GM18870 (cell line): ENCODE measurements at regions not wholly inside any gene's neighbourhood (a gene's known extent, or its start where the extent isn't known, plus 50 kb on each side); places are given as distances from the start of the nearest gene placed in this dataset.
"Not testable (repeated sequence)": the region's sequence is repeated elsewhere in the genome, so short reads cannot be mapped to it uniquely, and the experiment has no call there.

Source experiments
- ATAC-seq: cut with Tn5 transposase; IDR thresholded peaks from one replicate; pipeline ENCODE4 v1.9.1; 2021; ENCODE audit warnings: moderate library complexity; ENCODE audit not compliant: unreplicated experiment

DNA sequence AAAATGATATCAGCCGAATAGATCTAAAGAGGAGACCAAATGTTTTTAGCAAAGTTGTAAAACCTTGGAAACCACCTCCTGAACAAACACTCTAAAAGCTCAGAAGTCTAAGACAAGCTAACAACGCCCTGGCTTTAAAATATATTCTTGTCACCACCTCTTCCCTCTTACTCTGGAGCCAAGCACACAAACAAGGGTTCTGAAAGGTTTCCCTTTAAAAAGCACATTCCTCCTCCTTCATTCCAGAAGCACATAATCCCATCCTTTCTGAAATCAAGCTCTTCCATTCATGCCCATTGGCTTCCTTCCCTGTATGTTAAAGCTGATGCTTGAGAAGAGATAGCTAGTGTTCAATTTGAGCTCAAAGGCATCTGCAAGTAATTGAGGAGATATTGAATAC is 382.0 kb downstream of the LNPK start:
- no peak for ATAC-seq

- no peak for ATAC-seq
Observed at GRCh38 chr2:175619179-175620045, 382.7 kb downstream of the LNPK start.

GRCh38 chr2:175612280-175612679 is 389.8 kb downstream of the LNPK start:
- ATAC-seq: no peak

DNA sequence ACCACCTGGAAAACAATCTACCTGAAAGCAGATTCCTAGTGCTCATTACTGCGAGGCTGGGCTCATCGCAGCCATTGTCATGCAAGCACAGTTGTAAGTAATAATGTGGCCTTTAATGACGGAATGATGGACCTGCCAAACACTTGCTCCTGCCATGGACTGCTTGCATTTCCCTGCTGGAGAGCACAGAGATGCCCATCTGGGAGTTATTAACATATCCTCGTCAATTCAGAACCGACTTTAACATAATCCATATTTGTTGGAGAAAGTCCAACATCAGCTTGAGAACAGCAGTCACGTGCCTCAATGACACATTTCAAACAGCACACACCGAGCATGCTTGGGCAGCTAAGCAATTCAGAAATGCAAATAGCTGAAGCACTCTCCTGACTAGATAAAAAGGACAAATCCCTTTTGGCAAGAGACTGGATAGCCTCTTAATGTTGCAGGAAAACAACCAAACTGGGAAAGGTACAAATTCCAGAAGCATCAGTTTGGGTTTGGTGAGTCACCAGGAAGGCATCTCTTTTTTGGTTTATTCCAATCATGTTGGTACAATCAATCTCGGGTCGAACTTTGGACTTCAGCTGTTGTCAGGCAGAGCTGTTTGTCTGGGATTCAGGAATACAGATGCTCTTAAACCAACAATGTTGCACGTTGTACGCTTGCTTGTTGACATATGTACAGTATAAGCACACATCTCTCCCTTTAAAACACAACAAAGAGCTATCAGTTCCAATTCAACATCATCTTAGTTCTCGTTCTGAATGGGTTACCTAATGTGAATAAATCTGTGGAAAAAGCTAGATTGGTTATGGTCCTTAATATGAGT is 395.8 kb downstream of the LNPK start:
- no peak for ATAC-seq

DNA sequence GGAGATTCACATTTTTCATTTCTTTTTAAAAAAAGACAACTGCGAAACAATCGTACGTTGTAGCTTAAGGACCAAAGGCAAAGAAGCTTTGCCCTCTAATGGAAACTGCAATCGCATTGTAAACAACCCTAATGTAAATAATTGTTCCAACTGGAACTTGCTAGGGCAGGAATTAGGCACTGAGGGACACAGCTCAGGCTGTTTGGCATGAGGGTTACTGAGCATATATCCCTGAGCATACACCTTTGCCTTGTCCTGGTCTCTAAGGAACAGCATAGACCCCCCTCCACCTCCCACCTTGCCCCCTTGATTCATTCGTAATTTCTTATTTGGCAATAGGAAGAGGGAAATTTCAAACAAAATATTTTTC is 396.4 kb downstream of the LNPK start:
- no peak for ATAC-seq

DNA sequence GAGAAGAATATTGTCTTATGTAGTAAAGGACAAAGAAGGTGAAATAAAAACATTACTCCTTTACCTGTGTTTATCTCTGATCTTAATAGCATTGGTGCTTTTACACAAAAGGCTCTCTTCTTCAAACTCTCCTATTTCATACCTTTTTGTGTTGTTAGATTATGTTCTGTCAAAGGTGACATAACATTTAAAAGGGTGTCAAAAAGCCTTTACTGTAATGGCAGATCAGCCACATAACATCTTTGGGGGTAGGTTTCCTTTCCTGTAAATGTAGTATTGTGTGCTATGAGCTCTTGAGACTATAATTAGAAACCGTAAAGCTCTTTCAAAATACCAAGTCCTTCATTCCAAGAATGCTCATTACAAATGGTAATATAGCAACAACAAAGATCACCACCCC is 400.1 kb downstream of the LNPK start:
- ATAC-seq: no peak

DNA sequence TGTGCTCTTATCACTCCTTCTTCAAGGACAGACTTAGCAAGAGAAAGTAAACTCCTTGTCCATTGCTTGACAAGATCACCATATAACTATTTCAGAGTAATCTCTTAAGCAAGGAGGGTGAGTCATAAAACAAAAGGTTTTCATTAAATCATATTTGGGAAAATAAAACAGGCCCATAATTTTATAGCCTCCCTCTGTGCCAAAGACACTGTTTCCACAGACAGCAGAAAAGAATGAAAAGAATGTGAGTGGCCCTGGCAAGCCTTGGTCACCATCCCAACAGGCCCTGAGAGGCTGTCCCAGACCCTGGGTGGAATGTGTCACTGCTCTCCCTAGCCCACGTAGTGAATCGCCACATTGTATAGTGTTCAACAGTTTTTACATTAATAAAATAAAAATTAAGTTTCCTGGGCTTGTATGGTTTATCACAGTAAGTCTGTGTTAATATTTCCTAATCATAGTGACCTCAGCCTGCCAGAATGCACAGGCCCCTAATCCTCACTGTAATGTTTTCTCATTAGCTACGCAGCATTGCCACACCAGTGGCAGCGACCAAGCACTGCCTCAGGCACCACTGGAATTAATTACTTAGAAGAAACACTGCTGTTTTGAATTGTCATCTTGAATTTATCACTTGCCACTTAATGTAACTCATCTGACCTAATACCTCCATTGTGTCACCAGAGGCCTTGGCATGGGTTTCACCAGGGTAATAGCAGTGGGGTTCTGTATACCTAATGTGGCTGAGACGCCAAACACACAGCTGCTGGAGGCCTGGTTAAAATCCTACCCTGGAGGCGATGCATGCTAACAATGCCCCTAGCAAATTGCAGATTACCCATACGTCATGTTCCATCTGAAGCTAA is 401.9 kb downstream of the LNPK start:
- no peak for ATAC-seq

DNA sequence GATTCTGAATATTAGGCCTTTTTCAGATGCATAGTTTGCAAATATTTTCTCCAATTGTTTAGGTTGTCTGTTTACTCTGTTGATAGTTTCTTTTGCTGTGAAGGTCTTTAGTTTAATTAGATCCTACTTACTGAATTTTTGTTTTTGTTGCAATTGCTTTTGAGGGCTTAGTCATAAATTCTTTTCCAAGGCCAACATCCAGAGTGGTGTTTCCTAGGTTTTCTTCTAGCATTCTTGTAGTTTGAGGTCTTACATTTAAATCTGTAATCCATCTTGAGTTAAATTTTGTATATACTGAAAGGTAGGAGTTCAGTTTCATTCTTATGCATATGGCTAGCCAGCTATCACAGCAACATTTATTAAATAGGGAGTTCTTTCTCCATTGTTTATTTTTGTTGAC is 404.8 kb downstream of the LNPK start:
- ATAC-seq: no peak

GRCh38 chr2:175595139-175595538 is 406.9 kb downstream of the LNPK start:
- ATAC-seq: no peak

DNA sequence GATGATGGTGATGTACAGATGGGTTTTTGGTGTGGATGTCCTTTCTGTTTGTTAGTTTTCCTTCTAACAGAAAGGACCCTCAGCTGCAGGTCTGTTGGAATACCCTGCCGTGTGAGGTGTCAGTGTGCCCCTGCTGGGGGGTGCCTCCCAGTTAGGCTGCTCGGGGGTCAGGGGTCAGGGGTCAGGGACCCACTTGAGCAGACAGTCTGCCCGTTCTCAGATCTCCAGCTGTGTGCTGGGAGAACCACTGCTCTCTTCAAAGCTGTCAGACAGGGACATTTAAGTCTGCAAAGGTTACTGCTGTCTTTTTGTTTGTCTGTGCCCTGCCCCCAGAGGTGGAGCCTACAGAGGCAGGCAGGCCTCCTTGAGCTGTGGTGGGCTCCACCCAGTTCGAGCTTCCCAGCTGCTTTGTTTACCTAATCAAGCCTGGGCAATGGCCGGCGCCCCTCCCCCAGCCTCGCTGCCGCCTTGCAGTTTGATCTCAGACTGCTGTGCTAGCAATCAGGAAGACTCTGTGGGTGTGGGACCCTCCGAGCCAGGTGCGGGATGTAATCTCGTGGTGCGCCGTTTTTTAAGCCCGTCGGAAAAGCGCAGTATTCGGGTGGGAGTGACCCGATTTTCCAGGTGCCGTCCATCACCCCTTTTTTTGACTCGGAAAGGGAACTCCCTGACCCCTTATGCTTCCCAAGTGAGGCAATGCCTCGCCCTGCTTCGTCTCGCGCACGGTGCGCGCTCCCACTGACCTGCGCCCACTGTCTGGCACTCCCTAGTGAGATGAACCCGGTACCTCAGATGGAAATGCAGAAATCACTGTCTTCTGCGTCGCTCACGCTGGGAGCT is 408.2 kb downstream of the LNPK start:
- ATAC-seq: not testable (repeated sequence)

- ATAC-seq: not testable (repeated sequence)
Observed at GRCh38 chr2:175588213-175588612, 406.7 kb upstream of the ATP5MC3 start.

- no peak for ATAC-seq
Observed at GRCh38 chr2:175585496-175585895, 404.0 kb upstream of the ATP5MC3 start.

DNA sequence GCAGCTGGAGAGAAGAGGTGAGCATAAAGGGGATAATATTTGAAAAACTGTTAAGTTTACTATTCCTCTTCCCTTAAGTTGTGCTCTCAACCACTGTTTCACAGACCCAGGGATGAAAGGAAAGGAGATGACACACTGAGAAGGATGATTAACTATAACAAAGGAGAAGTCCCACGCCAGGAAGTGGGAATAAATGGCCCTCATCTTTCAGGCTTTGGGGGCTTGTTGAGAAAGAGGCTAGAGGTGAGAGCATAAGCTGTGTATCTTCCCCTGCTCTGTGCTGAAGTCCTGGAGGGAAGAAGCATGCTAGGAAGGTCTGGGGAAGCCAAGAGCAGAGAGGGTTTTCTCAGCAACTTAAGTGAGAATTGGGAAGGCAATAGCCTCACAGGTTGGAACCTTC is 399.1 kb upstream of the ATP5MC3 start:
- no peak for ATAC-seq

DNA sequence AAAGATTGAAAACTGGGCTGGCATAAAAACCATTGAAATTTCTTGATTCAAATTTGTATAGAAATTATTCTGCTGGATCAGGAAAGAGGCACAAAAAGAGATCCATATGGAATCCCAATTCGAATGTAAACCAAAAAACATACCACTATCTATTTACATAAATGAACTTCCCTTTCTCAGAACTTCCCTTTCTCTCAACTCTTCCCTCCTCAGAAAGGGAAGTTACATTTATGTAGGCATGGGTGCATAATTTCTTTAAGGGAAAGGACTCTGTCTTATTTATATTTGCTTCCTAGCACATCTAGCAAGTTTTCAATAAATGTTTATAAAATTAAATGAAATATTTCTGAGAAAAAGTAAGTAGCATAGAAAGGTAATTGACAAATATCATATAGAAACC is 398.1 kb upstream of the ATP5MC3 start:
- no peak for ATAC-seq

DNA sequence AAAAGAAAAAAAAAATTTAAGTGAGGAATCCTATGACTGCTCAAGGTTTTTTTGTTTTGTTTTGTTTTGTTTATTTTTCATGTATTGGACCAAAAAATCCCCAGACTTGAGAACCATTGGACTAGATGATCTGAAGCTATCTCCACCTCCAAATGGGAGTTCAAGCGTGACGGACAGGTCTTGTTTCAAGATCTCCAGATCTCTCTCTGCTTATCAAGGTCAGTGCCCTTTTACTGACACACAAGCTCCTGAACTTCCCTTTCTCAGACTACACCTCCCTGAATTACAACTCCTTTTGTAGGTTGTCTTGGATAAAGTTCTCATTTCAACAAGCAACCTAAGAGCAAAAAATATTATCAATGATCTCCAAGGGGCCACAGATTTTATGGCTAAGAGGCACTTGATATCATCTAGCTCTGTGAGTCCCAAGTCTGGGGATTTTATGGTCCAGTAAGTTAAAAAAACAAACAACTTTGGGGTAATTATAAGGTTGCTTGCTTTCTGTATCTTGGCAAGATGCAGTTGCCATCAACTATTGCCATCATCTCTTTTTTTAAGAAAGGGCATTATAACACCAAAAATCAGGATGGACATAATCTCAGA is 396.0 kb upstream of the ATP5MC3 start:
- no peak for ATAC-seq

DNA sequence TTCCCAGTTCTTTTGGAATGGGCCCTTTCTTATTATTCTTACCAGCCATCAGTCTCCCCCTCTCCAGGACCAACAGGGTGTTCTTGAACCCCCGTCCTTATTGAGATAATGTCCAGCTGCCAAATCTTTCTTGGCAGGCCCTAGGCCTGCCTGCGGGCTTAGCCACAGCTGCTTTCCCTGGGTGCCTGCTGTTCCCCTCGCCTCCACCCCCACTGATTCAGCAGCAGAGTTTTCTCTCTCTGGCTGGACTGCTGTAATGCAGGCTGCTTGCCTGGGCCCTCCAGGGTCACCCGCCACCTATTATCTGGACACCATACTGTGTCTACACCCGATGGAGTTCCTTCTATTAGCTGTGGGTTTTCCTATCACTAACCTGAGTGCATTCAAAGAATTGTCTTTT is 395.4 kb upstream of the ATP5MC3 start:
- ATAC-seq: no peak

DNA sequence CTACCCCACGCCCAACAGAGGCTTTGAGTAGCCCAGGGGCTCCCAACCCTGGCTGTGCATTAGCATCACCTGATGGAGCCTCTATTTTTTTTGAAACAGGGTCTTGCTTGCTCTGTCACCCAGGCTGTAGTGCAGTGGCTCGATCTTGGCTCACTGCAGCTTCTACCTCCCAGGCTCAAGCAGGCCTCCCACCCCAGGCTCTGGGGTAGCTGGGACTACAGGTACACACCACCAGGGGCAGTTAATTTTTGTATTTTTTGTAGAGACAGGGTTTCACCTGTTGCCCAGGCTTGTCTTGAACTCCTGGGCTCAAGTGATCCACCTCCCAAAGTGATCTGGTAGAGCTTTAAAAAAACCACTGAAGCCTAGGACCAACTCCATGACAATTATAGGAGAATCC is 394.8 kb upstream of the ATP5MC3 start:
- ATAC-seq: no peak

DNA sequence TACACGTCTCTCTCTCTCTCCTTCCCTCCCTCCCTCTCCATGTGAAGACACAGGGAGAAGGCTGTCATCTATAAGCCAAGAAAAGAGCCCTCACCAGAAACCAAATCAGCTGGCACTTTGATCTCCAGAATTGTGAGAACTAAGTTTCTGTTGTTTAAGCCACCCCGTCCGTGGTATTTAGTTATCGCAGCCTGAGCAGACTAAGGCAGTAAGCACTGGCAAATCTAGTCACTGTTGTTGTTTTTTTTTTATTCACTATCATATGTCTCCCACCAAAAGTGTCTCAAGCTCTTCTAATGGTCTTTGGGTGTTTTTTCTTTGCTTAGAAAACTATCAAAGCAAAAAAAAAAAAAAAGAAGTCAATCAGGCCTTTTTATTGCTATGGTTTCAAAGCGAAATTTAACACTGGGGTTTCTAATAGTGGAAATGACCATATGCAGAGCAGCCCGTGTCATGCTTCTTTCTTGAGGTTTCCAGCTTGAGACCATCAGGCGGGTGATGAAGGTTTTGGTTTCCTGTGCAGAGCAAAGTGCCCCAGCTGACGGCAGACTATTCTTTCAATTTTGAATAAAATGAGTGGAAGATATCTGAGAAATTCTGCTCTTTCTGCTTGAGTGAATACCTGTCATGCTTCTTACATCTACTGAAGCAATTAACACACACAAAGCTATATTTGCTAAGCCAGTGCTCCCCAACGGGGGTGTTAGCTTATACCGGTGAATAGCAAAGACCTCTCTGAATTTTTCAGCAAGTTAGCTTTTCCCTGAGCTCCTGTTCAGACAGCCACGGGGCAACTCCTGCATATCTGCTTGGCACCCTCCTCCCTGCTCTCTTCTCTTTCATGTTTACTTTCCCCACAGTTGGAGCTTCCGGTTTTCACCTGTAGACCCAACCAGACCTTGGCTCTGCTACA is 394.1 kb upstream of the ATP5MC3 start:
- peak; percentile 99 for ATAC-seq

GRCh38 chr2:175574069-175574468 is 392.6 kb upstream of the ATP5MC3 start:
- ATAC-seq: no peak
